GM23248 (cell line): ENCODE measurements at regions not wholly inside any gene's neighbourhood (a gene's known extent, or its start where the extent isn't known, plus 50 kb on each side); places are given as distances from the start of the nearest gene placed in this dataset.

Source experiments
- EZH2 ChIP-seq: fragments of 200-600 bp; sonication (generic); IDR thresholded peaks from 2 replicates; pipeline ENCODE4 v1.6.1; 2018; ENCODE audit warnings: antibody characterized with exemption, mild to moderate bottlenecking; ENCODE audit not compliant: insufficient read depth, poor library complexity, severe bottlenecking
- EZH2phosphoT487 ChIP-seq: fragments of 200-600 bp; sonication (generic); IDR thresholded peaks from 2 replicates; pipeline ENCODE4 v1.6.1; 2018; ENCODE audit warnings: antibody characterized with exemption, moderate library complexity, mild to moderate bottlenecking, low read depth; ENCODE audit not compliant: insufficient read depth

- TF ChIP-seq EZH2 (no peak), EZH2phosphoT487 (no peak)
Measured at GRCh38 chr9:16191191-16191590, 638.3 kb downstream of the CCDC171 start.
